ENCODE measurements at regions not wholly inside any gene's neighbourhood (a gene's known extent, or its start where the extent isn't known, plus 50 kb on each side); places are given as distances from the start of the nearest gene placed in this dataset.
"Not testable (repeated sequence)": the region's sequence is repeated elsewhere in the genome, so short reads cannot be mapped to it uniquely, and the experiment has no call there.

DNA sequence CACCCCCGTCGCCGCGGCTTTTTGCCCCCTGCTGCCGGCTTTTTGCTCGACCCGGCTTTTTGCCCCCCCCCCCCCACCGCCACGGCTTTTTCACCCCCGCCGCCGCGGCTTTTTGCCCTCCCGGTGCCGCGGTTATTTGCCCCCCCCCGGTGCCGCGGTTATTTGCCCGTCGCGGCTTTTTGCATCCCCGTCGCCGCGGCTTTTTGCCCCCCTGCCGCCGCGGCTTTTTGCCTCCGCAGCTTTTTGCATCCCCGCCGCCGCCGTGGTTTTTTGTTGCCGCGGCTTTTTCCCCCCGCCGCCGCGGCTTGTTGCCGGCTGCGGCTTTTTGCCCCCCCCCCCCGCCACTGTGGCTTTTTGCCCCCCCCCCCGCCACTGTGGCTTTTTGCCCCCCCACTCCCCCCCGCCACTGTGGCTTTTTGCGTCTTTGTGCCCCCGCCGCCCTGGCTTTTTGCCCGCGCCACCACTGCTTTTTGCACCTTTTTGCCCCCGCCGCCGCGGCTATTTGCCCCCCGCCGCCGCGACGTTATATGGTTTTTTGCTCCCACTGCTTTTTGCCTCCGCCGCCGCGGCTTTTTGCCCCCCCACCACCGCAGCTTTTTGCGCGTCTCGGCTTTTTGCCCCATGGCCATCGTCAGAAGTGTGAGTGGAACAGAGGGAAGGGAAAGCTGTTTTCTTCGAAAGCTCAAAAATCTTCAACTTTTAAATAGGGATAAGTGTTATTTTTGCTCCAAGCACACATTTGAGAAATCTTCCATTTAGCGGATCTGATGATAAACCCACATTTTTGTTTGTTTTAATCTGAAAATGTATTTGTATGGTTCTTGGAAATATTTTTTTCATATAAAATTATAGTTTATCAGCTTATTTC lies 2787.6 kb downstream of the RPIA start:
- DNase-seq (ENCODE audit: low read depth, low spot score); in situ Hi-C loops (cut with HindIII; ENCODE audit: low pct_unique_long_range_greater_than_20kb, low sequenced_read_pairs): not testable (repeated sequence)

DNA sequence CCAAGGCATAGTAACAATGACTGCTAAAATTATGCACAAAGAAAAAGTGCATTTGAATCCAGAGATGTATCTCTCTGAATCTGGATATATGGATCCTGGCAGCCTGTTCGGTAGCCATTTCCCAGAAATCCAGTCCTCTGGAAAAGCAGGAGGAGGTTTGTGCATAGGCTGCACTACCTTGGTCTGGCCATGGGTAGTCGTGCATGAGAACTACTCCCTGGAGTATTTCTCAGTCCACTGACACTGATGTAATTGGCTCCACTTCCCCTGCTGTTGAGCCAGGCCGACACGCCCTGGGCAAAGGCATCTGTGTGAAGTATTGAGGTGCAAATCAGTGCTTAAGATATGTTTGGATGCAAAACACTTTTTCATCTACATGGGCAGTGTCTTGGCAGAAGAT lies 2793.8 kb downstream of the RPIA start:
- in situ Hi-C loops (cut with HindIII; ENCODE audit: low pct_unique_long_range_greater_than_20kb, low sequenced_read_pairs); DNase-seq (ENCODE audit: low read depth, low spot score): not testable (repeated sequence)

DNA sequence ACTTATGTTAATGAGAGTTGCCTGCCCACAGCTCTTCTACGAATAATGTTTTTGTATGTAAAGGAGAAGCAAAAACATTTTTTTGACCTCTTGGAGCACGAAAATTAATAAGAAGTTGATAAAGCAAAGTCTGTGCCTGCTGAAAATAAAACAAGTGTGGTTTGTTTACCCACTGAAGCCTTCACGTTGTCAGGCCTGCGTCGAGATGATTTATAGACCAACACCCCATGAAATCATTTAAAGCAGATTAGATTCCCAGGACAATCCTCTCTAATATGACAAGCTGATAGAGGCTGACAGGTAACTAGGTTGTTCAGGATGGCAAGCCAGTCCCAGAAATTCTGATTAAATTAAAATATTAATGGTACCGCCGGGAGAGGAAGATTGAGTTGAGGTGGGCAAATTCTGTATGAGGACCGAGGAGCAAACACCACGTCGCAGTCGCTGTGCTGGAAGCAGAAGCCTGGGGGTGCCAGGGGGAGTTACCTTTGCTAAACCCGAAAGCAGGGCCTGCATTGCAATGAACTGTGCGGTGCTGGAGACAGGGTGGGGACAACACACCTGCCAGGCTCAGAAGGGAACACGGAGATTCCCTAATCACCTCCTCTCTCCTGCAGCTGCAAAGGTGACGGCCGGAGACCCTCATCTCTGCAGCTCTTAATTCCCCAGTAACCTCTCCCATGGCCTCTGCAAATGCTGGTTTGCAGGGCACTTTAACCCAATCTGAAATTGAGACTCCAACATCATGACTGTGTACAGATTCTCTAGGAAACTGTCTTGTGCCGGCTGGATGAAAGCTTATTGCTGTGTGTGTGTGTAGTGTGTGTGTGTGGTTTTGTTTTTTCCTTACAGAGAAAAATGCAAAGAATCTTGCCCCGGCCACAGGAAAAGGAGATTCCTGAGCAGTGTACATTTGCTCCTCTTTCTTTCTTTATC lies 2805.9 kb downstream of the RPIA start:
- DNase-seq (ENCODE audit: low read depth, low spot score); in situ Hi-C loops (cut with HindIII; ENCODE audit: low pct_unique_long_range_greater_than_20kb, low sequenced_read_pairs): not testable (repeated sequence)

DNA sequence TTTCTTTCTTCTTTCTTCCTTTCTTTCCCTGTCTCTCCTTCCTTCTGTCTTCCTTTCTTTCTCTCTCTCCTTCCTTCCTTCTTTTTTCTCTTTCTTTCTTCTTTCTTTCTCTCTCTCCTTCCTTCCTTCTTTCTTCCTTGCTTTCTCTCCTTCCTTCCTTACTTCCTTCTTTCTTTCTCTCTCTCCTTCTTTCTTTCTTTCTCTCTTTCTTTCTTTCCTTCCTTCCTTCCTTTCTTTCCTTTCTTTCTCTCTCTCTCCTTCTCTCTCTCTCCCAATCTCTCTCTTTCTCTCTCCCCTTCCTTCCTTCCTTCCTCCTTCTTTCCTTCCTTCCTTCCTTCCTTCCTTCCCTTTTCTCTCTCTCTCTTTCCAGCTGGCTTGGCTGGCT lies 2806.6 kb downstream of the RPIA start:
- DNase-seq (ENCODE audit: low read depth, low spot score); in situ Hi-C loops (cut with HindIII; ENCODE audit: low pct_unique_long_range_greater_than_20kb, low sequenced_read_pairs): not testable (repeated sequence)

DNA sequence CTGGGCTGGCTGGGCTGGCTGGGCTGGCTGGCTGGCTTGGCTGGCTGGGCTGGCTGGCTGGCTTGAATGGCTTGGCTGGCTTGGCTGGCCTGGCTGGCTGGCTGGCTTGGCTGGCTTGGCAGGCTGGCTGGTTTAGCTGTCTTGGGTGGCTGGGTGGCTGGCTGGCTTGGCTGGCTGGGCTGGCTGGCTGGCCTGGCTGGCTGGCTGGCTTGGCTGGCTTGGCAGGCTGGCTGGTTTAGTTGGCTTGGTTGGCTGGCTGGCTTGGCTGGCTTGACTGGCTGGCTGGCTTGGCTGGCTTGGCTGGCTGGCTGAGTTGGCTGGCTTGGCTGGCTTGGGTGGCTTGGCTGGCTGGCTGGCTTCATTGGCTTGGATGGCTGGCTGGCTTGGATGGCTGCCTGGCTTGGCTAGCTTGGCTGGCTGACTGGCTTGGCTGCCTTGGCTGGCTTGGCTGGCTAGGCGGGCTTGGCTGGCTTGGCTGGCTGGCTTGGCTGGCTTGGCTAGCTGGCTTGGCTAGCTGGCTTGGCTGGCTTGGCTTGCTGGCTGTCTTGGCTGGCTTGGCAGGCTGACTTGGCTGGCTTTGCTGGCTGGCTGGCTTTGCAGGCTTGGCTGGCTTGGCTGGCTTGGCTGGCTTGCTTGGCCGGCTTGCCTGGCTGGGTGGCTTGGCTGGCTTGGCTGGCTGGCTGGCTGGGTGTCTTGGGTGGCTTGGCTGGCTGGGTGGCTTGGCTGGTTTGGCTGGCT lies 2807.2 kb downstream of the RPIA start:
- in situ Hi-C loops (cut with HindIII; ENCODE audit: low pct_unique_long_range_greater_than_20kb, low sequenced_read_pairs); DNase-seq (ENCODE audit: low read depth, low spot score): not testable (repeated sequence)

DNA sequence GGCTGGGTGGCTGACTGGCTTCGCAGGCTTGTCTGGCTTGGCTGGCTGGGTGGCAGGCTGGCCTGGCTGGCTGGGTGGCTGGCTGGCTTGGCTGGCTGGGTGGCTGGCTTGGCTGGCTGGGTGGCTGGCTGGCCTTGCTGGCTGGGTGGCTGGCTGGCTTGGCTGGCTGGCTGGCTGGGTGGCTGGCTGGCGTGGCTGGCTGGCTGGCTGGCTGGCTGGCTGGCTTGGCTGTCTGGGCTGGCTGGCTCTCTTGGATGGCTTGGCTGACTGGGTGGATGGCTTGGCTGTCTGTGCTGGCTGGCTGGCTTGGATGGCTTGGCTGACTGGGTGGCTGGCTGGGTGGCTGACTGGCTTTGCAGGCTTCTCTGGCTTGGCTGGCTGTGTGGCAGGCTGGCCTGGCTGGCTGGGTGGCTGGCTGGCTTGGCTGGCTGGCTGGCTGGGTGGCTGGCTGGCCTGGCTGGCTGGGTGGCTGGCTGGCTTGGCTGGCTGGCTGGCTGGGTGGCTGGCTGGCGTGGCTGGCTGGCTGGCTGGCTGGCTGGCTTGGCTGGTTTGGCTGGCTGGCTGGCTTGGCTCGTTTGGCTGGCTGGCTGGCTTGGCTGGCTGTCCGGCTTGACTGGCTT lies 2808.1 kb downstream of the RPIA start:
- DNase-seq (ENCODE audit: low read depth, low spot score); in situ Hi-C loops (cut with HindIII; ENCODE audit: low pct_unique_long_range_greater_than_20kb, low sequenced_read_pairs): not testable (repeated sequence)

DNA sequence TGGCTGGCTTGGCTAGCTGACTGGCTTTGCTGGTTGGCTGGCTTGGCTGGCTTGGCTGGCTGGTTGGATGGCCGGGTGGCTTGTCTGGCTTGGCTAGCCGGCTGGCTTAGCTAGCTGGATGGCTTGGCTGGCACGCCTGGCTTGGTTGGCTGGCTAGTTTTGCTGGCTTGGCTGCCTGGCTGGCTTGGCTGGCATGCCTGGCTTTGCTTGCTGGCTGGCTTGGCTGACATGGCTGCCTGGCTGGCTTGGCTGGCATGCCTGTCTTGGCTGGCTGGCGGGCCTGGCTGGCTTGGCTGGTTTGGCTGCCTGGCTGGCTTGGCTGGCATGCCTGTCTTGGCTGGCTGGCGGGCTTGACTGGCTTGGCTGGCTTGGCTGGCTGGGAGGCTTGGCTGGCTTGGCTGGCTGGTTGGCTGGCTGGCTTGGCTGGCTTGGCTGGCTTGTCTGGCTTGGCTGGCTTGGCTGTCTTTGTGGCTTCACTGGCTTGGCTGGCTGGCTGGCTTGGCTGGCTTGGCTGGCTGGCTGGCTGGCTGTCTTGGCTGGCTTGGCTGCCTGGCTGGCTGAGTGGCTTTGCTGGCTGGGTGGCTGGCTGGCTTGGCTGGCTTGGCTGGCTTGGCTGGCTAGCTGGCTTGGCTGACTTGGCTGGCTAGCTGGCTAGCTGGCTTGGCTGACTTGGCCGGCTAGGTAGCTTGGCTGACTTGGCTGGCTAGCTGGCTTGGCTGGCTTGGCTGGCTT lies 2808.9 kb downstream of the RPIA start:
- in situ Hi-C loops (cut with HindIII; ENCODE audit: low pct_unique_long_range_greater_than_20kb, low sequenced_read_pairs); DNase-seq (ENCODE audit: low read depth, low spot score): not testable (repeated sequence)

DNA sequence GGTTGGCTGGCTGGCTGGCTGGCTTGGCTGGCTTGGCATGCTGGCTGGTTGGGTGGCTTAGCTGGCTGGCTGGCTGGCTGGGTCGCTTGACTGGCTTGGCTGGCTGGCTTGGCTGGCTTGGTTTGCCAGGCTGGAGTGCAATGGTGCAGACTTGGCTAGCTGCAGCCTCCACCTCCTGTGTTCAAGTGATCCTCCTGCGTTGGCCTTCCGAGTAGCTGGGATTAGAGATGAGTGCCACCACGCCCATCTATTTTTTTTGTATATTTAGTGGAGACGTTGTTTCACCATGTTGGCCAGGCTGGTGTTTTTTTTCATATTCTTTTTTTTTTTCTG lies 2809.5 kb downstream of the RPIA start:
- in situ Hi-C loops (cut with HindIII; ENCODE audit: low pct_unique_long_range_greater_than_20kb, low sequenced_read_pairs); DNase-seq (ENCODE audit: low read depth, low spot score): not testable (repeated sequence)

DNA sequence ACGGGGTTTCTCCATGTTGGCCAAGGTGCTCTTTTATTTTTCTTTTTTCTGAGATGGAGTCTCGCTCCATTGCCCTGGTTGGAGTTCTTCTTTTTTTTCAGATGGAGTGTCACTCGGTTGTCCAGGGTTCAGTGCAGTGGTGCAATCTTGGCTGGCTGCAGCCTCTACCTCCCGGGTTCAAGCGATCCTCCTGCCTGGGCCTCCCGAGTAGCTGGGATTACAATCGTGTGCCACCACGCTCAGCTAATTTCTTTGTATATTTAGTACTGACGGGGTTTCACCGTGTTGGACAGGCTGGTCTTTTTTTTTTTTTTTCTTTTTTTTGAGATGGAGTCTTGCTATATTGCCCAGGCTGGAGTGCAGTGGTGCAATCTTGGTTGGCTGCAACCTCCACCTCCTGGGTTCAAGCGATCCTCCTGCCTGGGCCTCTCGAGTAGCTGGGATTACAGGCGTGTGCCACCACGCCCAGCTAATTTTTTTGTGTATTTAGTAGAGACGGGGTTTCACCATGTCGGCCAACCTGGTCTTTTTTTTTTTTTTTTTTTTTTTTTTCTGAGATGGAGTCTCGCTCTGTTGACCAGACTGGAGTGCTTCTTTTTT lies 2810.1 kb downstream of the RPIA start:
- in situ Hi-C loops (cut with HindIII; ENCODE audit: low pct_unique_long_range_greater_than_20kb, low sequenced_read_pairs) = not testable (repeated sequence)

DNA sequence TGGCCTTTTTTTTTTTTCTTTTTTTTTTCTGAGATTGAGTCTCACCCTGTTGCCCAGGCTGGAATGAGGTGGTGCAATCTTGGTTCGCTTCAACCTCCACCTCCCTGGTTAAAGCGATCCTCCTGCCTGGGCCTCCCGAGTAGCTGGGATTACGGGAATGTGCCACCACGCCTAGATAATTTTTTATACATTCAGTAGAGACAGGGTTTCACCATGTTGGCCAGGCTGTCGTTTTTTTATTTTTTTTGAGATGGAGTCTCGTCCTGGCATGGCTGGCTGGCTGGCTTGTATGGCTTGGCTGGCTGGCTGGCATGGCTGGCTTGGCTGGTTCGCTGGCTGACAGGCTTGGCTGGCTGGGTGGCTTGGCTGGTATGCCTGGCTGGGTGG lies 2812.1 kb downstream of the RPIA start:
- in situ Hi-C loops (cut with HindIII; ENCODE audit: low pct_unique_long_range_greater_than_20kb, low sequenced_read_pairs); DNase-seq (ENCODE audit: low read depth, low spot score): not testable (repeated sequence)

More for the DNA sequence above, 2810.1 kb downstream of the RPIA start:
- DNase-seq (ENCODE audit: low read depth, low spot score) = not testable (repeated sequence)

DNA sequence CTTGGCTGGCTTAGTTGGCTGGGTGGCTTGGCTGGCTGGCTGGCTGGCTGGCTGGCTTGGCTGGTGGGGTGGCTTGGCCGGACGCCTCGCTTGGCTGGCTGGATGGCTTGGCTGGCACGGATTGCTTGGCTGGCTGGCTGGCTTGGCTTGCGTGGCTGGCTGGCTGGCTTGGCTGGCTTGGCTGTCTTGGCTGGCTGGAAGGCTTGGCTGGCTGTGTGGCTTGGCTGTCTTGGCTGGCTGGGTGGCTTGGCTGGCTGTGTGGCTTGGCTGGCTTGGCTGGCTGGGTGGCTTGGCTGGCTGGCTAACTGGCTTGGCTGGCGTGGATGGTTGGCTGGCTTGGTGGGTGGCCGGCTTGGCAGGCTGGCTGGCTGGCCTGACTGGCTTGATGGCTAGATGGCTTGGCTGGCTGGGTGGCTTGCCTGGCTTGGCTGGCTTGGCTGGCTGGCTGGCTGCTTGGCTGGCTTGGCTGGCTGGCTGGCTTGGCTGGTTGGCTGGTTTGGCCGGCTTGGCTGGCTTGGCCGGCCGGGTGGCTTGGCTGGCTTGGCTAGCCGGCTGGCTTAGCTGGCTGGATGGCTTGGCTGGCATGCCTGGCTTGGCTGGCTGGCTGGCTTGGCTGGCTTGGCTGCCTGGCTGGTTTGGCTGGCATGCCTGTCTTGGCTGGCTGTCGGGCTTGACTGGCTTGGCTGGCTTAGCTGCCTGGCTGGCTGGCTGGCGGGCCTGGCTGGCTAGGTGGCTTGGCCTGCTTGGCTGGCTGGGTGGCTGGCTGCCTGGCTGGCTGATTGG lies 2812.7 kb downstream of the RPIA start:
- in situ Hi-C loops (cut with HindIII; ENCODE audit: low pct_unique_long_range_greater_than_20kb, low sequenced_read_pairs); DNase-seq (ENCODE audit: low read depth, low spot score): not testable (repeated sequence)

DNA sequence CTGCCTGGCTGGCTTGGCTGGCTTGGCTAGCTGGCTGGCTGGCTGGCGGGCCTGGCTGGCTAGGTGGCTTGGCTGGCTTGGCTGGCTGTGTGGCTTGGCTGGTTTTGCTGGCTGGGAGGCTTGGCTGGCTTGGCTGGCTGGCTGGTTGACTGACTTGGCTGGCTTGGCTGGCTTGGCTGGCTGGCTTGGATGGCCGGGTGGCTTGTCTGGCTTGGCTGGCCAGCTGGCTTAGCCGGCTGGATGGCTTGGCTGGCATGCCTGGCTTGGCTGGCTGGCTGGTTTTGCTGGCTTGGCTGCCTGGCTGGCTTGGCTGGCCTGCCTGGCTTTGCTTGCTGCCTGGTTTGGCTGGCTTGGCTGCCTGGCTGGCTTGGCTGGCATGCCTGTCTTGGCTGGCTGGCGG lies 2817.3 kb downstream of the RPIA start:
- DNase-seq (ENCODE audit: low read depth, low spot score); in situ Hi-C loops (cut with HindIII; ENCODE audit: low pct_unique_long_range_greater_than_20kb, low sequenced_read_pairs): not testable (repeated sequence)

DNA sequence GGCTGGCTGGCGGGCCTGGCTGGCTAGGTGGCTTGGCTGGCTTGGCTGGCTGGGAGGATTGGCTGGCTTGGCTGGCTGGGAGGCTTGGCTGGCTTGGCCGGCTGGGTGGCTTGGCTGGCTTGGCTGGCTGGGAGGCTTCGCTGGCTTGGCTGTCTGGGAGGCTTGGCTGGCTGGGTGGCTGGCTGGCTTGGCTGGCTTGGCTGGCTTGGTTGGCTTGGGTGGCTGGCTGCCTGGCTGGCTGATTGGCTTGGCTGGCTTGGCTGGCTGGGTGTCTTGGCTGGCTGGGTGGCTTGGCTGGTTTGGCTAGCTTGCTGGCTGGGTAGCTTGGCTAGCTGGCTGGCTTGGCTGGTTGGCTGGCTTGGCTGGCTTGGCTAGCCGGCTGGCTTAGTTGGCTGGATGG lies 2817.8 kb downstream of the RPIA start:
- in situ Hi-C loops (cut with HindIII; ENCODE audit: low pct_unique_long_range_greater_than_20kb, low sequenced_read_pairs); DNase-seq (ENCODE audit: low read depth, low spot score): not testable (repeated sequence)

DNA sequence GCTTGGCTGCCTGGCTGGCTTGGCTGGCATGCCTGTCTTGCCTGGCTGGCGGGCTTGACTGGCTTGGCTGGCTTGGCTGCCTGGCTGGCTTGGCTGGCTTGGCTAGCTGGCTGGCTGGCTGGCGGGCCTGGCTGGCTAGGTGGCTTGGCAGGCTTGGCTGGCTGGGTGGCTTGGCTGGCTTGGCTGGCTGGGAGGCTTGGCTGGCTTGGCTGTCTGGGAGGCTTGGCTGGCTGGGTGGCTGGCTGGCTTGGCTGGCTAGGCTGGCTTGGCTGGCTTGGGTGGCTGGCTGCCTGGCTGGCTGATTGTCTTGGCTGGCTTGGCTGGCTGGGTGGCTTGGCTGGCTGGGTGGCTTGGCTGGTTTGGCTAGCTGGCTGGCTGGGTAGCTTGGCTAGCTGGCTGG lies 2819.7 kb downstream of the RPIA start:
- DNase-seq (ENCODE audit: low read depth, low spot score); in situ Hi-C loops (cut with HindIII; ENCODE audit: low pct_unique_long_range_greater_than_20kb, low sequenced_read_pairs): not testable (repeated sequence)

DNA sequence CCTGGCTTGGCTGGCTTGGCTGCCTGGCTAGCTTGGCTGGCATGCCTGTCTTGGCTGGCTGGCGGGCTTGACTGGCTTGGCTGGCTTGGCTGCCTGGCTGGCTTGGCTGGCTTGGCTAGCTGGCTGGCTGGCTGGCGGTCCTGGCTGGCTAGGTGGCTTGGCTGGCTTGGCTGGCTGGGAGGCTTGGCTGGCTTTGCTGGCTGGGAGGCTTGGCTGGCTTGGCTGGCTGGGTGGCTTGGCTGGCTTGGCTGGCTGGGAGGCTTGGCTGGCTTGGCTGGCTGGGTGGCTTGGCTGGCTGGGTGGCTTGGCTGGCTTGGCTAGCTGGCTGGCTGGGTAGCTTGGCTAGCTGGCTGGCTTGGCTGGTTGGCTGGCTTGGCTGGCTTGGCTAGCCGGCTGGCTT lies 2824.5 kb downstream of the RPIA start:
- in situ Hi-C loops (cut with HindIII; ENCODE audit: low pct_unique_long_range_greater_than_20kb, low sequenced_read_pairs) = not testable (repeated sequence)

DNA sequence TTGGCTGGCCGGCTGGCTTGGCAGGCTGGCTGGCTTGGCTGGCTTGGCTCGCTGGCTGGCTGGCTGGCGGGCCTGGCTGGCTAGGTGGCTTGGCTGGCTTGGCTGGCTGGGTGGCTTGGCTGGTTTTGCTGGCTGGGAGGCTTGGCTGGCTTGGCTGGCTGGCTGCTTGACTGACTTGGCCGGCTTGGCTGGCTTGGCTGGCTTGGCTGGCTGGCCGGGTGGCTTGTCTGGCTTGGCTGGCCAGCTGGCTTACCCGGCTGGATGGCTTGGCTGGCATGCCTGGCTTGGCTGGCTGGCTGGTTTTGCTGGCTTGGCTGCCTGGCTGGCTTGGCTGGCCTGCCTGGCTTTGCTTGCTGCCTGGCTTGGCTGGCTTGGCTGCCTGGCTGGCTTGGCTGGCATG lies 2825.2 kb downstream of the RPIA start:
- DNase-seq (ENCODE audit: low read depth, low spot score) = not testable (repeated sequence)

More for the DNA sequence above, 2824.5 kb downstream of the RPIA start:
- DNase-seq (ENCODE audit: low read depth, low spot score) = not testable (repeated sequence)

More for the DNA sequence above, 2825.2 kb downstream of the RPIA start:
- in situ Hi-C loops (cut with HindIII; ENCODE audit: low pct_unique_long_range_greater_than_20kb, low sequenced_read_pairs) = not testable (repeated sequence)

Data from SK-MEL-5 (cell line).